ENCODE measurements at regions not wholly inside any gene's neighbourhood (a gene's known extent, or its start where the extent isn't known, plus 50 kb on each side); places are given as distances from the start of the nearest gene placed in this dataset.

DNA sequence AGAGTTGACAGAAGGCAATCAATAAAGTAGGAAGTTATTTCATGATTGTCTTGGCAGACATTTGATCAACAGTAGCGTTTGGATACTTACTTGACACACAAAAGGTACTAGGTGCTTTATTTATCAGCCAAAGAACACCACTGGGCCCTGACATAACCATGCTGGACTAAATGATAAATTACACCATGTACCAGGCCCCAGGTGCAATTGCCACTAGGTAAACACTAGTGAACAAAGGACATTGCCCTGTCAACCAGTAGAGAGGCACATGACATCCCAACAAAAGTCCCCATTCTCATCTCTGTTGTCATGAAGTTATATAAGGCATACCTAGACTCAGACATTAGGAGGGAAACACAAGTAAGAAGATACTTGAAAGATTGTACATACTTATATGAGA lies 747.2 kb downstream of the SATB2 start:
- H3K27ac ChIP-seq (ENCODE audit: low read depth in 1 of 2, low read length in 2 of 2), result no peak overlapping the region
- no peak overlapping the region for H3K9ac ChIP-seq (ENCODE audit: low read depth in 1 of 2, low read length in 2 of 2)
- H3K9me3 ChIP-seq (ENCODE audit: control insufficient read depth in 4 of 4, low read length in 3 of 4), result no peaks in the 10 kb centered on the region
- no peaks in the 10 kb centered on the region for H3K27me3 ChIP-seq (ENCODE audit: control insufficient read depth in 4 of 4, insufficient read depth in 4 of 4, low read length in 3 of 4)
- H3K36me3 ChIP-seq (ENCODE audit: control insufficient read depth in 4 of 4, insufficient read depth in 3 of 4, low read depth in 1 of 4, low read length in 3 of 4), result no peaks in the 10 kb centered on the region
- 18% methylated on average over 1 of the region's 1 CpG for WGBS
- TF ChIP-seq RAD21 (IDR thresholded peaks at IDR 0.05) (no peak), RXRA (IDR thresholded peaks at IDR 0.05) (peak in 1 of 2 donors; percentile 43)
- H3K4me1 ChIP-seq (ENCODE audit: control insufficient read depth in 4 of 4, insufficient read depth in 4 of 4, low read length in 3 of 4), result no peaks in the 10 kb centered on the region
- no peak overlapping the region for H3K4me3 ChIP-seq (ENCODE audit: low read depth in 1 of 3, low read length in 3 of 3)
- no peak for DNase-seq (ENCODE audit: low spot score)

DNA sequence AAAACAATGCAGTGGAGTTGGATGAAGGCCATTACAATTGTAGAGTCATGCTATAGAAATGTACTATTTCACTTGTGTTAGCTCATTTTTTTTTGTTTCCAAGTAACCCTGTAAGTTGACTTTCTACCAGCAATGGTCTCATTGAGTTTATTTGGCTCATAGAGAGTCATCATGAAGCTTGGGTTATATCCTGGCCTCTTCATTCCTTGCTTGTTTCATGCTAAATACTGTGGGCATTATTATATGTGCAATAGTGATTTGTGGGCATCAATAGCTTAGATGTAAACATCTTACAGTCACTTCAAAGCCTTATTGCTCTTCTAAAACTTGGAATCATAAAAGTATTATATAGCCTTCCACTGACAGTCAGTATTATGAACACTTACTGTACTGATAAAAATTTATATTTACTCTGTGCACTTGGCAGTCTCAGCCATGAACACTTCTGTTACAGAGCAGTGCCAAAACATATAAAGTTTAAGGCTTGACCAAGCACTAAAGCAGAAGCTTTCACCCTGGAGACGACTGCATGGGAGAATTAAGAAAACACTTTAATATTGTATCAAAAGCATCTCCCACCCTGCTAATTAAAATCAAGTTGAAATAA lies 751.2 kb downstream of the SATB2 start:
- Histone ChIP-seq H3K9ac (ENCODE audit: low read depth in 1 of 2, low read length in 2 of 2) (no peak overlapping the region), H3K27me3 (ENCODE audit: control insufficient read depth in 4 of 4, insufficient read depth in 4 of 4, low read length in 3 of 4) (no peaks in the 10 kb centered on the region), H3K9me3 (ENCODE audit: control insufficient read depth in 4 of 4, low read length in 3 of 4) (no peaks in the 10 kb centered on the region), H3K4me3 (ENCODE audit: low read depth in 1 of 3, low read length in 3 of 3) (no peak overlapping the region), H3K36me3 (ENCODE audit: control insufficient read depth in 4 of 4, insufficient read depth in 3 of 4, low read depth in 1 of 4, low read length in 3 of 4) (no peaks in the 10 kb centered on the region), H3K27ac (ENCODE audit: low read depth in 1 of 2, low read length in 2 of 2) (no peak overlapping the region), H3K4me1 (ENCODE audit: control insufficient read depth in 4 of 4, insufficient read depth in 4 of 4, low read length in 3 of 4) (no peaks in the 10 kb centered on the region)
- no peak for DNase-seq (ENCODE audit: low spot score)
- TF ChIP-seq SP1 (IDR thresholded peaks at IDR 0.05), result no peak
- TF ChIP-seq HNF4G (IDR thresholded peaks at IDR 0.05), result no peak
- TF ChIP-seq, protein P1, sequence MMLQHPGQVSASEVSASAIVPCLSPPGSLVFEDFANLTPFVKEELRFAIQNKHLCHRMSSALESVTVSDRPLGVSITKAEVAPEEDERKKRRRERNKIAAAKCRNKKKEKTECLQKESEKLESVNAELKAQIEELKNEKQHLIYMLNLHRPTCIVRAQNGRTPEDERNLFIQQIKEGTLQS (IDR thresholded peaks at IDR 0.05), result no peak
- no peak for TF ChIP-seq YY1 (IDR thresholded peaks at IDR 0.05)
- no peak for TF ChIP-seq FOXA2 (IDR thresholded peaks at IDR 0.05)
- TF ChIP-seq RAD21 (IDR thresholded peaks at IDR 0.05), result no peak
- TF ChIP-seq HNF4A (conservative IDR thresholded peaks at IDR 0.05), result no peak
- TF ChIP-seq TAF1 (conservative IDR thresholded peaks at IDR 0.05), result no peak
- TF ChIP-seq, protein P2, sequence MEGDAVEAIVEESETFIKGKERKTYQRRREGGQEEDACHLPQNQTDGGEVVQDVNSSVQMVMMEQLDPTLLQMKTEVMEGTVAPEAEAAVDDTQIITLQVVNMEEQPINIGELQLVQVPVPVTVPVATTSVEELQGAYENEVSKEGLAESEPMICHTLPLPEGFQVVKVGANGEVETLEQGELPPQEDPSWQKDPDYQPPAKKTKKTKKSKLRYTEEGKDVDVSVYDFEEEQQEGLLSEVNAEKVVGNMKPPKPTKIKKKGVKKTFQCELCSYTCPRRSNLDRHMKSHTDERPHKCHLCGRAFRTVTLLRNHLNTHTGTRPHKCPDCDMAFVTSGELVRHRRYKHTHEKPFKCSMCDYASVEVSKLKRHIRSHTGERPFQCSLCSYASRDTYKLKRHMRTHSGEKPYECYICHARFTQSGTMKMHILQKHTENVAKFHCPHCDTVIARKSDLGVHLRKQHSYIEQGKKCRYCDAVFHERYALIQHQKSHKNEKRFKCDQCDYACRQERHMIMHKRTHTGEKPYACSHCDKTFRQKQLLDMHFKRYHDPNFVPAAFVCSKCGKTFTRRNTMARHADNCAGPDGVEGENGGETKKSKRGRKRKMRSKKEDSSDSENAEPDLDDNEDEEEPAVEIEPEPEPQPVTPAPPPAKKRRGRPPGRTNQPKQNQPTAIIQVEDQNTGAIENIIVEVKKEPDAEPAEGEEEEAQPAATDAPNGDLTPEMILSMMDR (IDR thresholded peaks at IDR 0.05; ENCODE audit: low read depth, low read length, missing input control), result no peak
- TF ChIP-seq, protein P3, sequence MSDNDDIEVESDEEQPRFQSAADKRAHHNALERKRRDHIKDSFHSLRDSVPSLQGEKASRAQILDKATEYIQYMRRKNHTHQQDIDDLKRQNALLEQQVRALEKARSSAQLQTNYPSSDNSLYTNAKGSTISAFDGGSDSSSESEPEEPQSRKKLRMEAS (IDR thresholded peaks at IDR 0.05), result no peak
- WGBS, result 74% methylated on average over 1 of the region's 1 CpG

DNA sequence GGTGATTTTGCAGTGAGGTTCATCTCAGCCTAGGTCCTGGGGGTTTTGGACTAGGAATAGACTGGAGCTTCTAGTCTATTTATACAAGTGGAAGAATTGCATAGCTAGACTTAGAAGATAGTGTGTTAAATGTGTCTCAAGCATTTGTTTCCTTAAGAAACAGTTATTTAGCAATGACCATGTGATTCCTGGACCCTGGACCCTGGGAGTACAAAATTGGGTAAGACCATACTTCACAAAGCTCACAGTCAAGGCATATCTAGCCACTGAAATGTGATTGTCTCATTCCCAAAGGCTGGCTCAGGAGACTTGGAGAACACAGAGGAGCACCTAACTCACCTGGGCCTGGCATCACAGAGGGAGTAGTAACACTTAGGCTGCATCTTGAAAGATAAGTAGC lies 754.5 kb downstream of the SATB2 start:
- no peak for DNase-seq (ENCODE audit: low spot score)
- no peaks in the 10 kb centered on the region for H3K36me3 ChIP-seq (ENCODE audit: control insufficient read depth in 4 of 4, insufficient read depth in 3 of 4, low read depth in 1 of 4, low read length in 3 of 4)
- no peaks in the 10 kb centered on the region for H3K9me3 ChIP-seq (ENCODE audit: control insufficient read depth in 4 of 4, low read length in 3 of 4)
- H3K4me1 ChIP-seq (ENCODE audit: control insufficient read depth in 4 of 4, insufficient read depth in 4 of 4, low read length in 3 of 4), result no peaks in the 10 kb centered on the region
- no peak overlapping the region for H3K27ac ChIP-seq (ENCODE audit: low read depth in 1 of 2, low read length in 2 of 2)
- H3K9ac ChIP-seq (ENCODE audit: low read depth in 1 of 2, low read length in 2 of 2), result no peak overlapping the region
- no peaks in the 10 kb centered on the region for H3K27me3 ChIP-seq (ENCODE audit: control insufficient read depth in 4 of 4, insufficient read depth in 4 of 4, low read length in 3 of 4)
- no peak overlapping the region for H3K4me3 ChIP-seq (ENCODE audit: low read depth in 1 of 3, low read length in 3 of 3)
- TF ChIP-seq, protein P2 (IDR thresholded peaks at IDR 0.05; ENCODE audit: low read depth, low read length, missing input control), result no peak
- TF ChIP-seq, protein P1 (IDR thresholded peaks at IDR 0.05), result no peak
- no peak for TF ChIP-seq SP1 (IDR thresholded peaks at IDR 0.05)
- no peak for TF ChIP-seq EGR1 (IDR thresholded peaks at IDR 0.05; ENCODE audit: low read depth in 2 of 2)
- TF ChIP-seq RXRA (IDR thresholded peaks at IDR 0.05), result no peak
- no peak for TF ChIP-seq GABPA (IDR thresholded peaks at IDR 0.05 in 1 of 2, conservative IDR thresholded peaks at IDR 0.05 in 1 of 2)
- no peak for TF ChIP-seq RAD21 (IDR thresholded peaks at IDR 0.05)
- TF ChIP-seq, protein P4, sequence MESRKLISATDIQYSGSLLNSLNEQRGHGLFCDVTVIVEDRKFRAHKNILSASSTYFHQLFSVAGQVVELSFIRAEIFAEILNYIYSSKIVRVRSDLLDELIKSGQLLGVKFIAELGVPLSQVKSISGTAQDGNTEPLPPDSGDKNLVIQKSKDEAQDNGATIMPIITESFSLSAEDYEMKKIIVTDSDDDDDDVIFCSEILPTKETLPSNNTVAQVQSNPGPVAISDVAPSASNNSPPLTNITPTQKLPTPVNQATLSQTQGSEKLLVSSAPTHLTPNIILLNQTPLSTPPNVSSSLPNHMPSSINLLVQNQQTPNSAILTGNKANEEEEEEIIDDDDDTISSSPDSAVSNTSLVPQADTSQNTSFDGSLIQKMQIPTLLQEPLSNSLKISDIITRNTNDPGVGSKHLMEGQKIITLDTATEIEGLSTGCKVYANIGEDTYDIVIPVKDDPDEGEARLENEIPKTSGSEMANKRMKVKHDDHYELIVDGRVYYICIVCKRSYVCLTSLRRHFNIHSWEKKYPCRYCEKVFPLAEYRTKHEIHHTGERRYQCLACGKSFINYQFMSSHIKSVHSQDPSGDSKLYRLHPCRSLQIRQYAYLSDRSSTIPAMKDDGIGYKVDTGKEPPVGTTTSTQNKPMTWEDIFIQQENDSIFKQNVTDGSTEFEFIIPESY (IDR thresholded peaks at IDR 0.05), result no peak
- TF ChIP-seq YY1 (IDR thresholded peaks at IDR 0.05), result no peak
- no peak for TF ChIP-seq HNF4G (IDR thresholded peaks at IDR 0.05)
- TF ChIP-seq HNF4A (conservative IDR thresholded peaks at IDR 0.05), result no peak
- TF ChIP-seq, protein P3 (IDR thresholded peaks at IDR 0.05), result no peak
- no peak for TF ChIP-seq FOXA2 (IDR thresholded peaks at IDR 0.05)
- no peak for TF ChIP-seq JUND (IDR thresholded peaks at IDR 0.05)

All from liver (tissue), 8 donors.